OCI-LY3 (cell line): ENCODE measurements at regions not wholly inside any gene's neighbourhood (a gene's known extent, or its start where the extent isn't known, plus 50 kb on each side); places are given as distances from the start of the nearest gene placed in this dataset.

ENCODE experiments used
- H2AFZ ChIP-seq: fragments of 200-600, 300-600 bp; shearing (Covaris generic); 2 replicates; pipeline ENCODE4 v1.6.0; 2014; ENCODE audit warnings: antibody characterized with exemption, low read depth, low read length
- H3K27ac ChIP-seq: fragments of 200-600, 300-600 bp; sonication (generic); 2 replicates; pipeline ENCODE4 v1.5.1; 2014; ENCODE audit warnings: mild to moderate bottlenecking, low read length, moderate library complexity, mixed read lengths
- H3K27me3 ChIP-seq: fragments of 200-600, 300-600 bp; sonication (generic); 2 replicates; pipeline ENCODE4 v1.6.1; 2014; ENCODE audit warnings: low read depth, low read length, mixed read lengths
- H3K36me3 ChIP-seq: fragments of 200-600, 300-600 bp; sonication (generic); replicated peaks from 2 replicates; pipeline ENCODE3; 2014; ENCODE audit warnings: low read depth, low read length, mixed read lengths
- H3K4me1 ChIP-seq: fragments of 300-600, 200-600 bp; sonication (generic); 2 replicates; pipeline ENCODE4 v1.6.1; 2014; ENCODE audit warnings: low read length, mixed read lengths
- H3K4me2 ChIP-seq: fragments of 200-600, 300-600 bp; sonication (generic); 2 replicates; pipeline ENCODE4 v1.6.1; 2014; ENCODE audit warnings: low read length, mixed read lengths
- H3K4me3 ChIP-seq: fragments of 300-600, 200-600 bp; sonication (generic); 2 replicates; pipeline ENCODE4 v1.5.1; 2014; ENCODE audit warnings: antibody characterized with exemption, mild to moderate bottlenecking, low read length, moderate library complexity
- H3K79me2 ChIP-seq: fragments of 300-600, 200-600 bp; shearing (Covaris generic); 2 replicates; pipeline ENCODE4 v1.6.1; 2014; ENCODE audit warnings: mild to moderate bottlenecking, low read length, mixed read lengths
- H3K9ac ChIP-seq: fragments of 300-600, 200-600 bp; shearing (Covaris generic); 2 replicates; pipeline ENCODE4 v1.6.0; 2014; ENCODE audit warnings: mild to moderate bottlenecking, low read length, moderate library complexity
- H3K9me3 ChIP-seq: fragments of 200-600, 300-600 bp; shearing (Covaris generic); 2 replicates; pipeline ENCODE4 v1.6.1; 2014; ENCODE audit warnings: low read length, mixed read lengths; ENCODE audit not compliant: insufficient read depth
- H4K20me1 ChIP-seq: fragments of 200-600, 300-600 bp; sonication (generic); 2 replicates; pipeline ENCODE4 v1.6.1; 2016; ENCODE audit warnings: low read length, mixed read lengths; ENCODE audit not compliant: insufficient read depth
- EZH2phosphoT487 ChIP-seq: fragments of 200-600 bp; shearing (Covaris generic); IDR thresholded peaks from 2 replicates; pipeline ENCODE4 v1.6.1; 2018; ENCODE audit warnings: antibody characterized with exemption, mixed run types, low read depth
- TF ChIP-seq, protein P1 (sequence below): fragments of 200-600, 300-600 bp; sonication (generic); IDR thresholded peaks from 2 replicates; pipeline ENCODE4 v1.5.1; 2014; ENCODE audit warnings: antibody characterized with exemption, low read length, low read depth

DNA sequence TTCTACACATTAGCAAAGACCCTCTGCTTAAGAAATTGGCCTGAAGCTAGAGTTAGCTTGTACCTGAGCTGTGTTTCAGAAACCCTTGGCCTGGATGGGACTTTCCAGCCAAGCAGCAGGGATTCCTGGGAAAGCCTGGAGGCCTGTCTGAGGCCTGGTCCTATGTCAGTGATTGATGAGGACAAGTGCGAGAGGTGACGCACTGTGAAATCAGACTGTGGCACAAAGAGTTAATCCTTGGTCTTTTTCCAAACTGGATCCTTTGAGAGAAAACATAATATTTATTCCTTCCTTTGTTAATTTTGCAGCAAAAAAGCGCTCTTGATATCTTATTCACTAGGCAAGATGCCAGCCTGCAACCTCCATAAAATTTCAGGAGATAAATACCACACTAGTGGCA is 225.0 kb upstream of the ATP11B start:
- H3K9me3 ChIP-seq: no peaks in the 10 kb centered on the region
- no peaks in the 10 kb centered on the region for H3K79me2 ChIP-seq
- H2AFZ ChIP-seq: no peak overlapping the region
- H3K36me3 ChIP-seq: no peaks in the 10 kb centered on the region
- H3K4me1 ChIP-seq: no peaks in the 10 kb centered on the region
- H3K9ac ChIP-seq: no peak overlapping the region
- no peaks in the 10 kb centered on the region for H4K20me1 ChIP-seq
- H3K27me3 ChIP-seq: 0 out of 2 replicates have a peak, but pooled peaks cover 3% of the 10 kb centered on the region
- H3K27ac ChIP-seq: no peak overlapping the region
- H3K4me2 ChIP-seq: no peak overlapping the region
- no peak overlapping the region for H3K4me3 ChIP-seq
- TF ChIP-seq, protein P1, sequence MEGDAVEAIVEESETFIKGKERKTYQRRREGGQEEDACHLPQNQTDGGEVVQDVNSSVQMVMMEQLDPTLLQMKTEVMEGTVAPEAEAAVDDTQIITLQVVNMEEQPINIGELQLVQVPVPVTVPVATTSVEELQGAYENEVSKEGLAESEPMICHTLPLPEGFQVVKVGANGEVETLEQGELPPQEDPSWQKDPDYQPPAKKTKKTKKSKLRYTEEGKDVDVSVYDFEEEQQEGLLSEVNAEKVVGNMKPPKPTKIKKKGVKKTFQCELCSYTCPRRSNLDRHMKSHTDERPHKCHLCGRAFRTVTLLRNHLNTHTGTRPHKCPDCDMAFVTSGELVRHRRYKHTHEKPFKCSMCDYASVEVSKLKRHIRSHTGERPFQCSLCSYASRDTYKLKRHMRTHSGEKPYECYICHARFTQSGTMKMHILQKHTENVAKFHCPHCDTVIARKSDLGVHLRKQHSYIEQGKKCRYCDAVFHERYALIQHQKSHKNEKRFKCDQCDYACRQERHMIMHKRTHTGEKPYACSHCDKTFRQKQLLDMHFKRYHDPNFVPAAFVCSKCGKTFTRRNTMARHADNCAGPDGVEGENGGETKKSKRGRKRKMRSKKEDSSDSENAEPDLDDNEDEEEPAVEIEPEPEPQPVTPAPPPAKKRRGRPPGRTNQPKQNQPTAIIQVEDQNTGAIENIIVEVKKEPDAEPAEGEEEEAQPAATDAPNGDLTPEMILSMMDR: no peak
- TF ChIP-seq EZH2phosphoT487: no peak

DNA sequence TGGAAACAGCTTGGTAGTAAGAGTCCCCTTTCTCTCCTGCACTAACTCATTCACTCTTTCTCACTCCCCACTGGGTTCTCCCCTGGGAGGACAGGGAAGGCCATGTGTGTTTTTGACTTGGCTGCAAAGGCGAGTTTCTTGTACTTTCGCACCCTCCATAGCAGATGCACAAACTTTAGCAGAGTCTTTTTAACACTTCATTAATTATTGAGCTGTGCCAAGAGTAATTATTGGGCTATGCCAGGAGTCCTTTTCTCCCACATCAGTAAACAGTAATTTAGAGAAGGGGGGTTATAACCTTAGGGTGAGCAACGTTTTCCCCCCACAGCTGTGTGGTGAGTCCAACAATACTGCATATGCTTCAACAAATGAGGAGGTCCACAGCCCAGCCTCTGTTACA is 224.4 kb upstream of the ATP11B start:
- no peaks in the 10 kb centered on the region for H3K4me1 ChIP-seq
- no peaks in the 10 kb centered on the region for H3K79me2 ChIP-seq
- H3K4me2 ChIP-seq: no peak overlapping the region
- no peak overlapping the region for H3K9ac ChIP-seq
- H3K4me3 ChIP-seq: no peak overlapping the region
- TF ChIP-seq, protein P1: no peak
- TF ChIP-seq EZH2phosphoT487: no peak
- H3K27me3 ChIP-seq: 0 out of 2 replicates have a peak, but pooled peaks cover 3% of the 10 kb centered on the region
- H4K20me1 ChIP-seq: no peaks in the 10 kb centered on the region
- no peak overlapping the region for H2AFZ ChIP-seq
- H3K27ac ChIP-seq: no peak overlapping the region
- no peaks in the 10 kb centered on the region for H3K9me3 ChIP-seq
- H3K36me3 ChIP-seq: no peaks in the 10 kb centered on the region

DNA sequence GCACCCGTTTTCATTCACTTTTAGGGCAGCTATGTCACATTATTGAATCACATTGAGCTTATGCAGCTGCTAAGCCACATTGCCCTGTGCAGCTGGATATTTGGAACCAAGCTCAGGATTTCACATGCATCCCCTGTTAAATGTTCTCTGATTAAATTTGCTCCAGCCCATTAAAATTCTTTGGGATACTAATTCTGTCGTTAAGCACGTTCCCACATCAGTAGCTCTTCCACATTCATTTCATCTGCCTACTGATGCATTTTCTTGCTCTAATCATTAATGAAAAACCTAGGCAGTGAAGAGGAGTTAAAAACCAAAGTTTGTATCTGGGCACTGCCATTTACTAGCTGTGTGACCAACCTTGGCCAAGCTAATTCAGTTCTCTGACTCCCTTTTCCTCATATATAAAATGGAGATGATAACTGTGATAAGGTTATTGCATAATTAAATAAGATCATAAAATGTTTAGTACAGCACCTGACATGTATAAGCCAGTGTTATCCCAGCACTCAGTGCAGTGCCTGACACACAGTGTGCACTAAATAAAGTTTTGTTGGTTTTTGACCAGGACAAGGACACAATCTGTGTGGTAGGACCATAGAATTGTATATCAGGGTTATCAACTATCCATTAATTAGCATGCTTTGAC is 222.2 kb upstream of the ATP11B start:
- Histone ChIP-seq H2AFZ (no peak overlapping the region), H3K36me3 (no peaks in the 10 kb centered on the region), H3K4me3 (no peak overlapping the region), H4K20me1 (no peaks in the 10 kb centered on the region), H3K9ac (no peak overlapping the region), H3K4me1 (no peaks in the 10 kb centered on the region), H3K4me2 (no peak overlapping the region), H3K27ac (no peak overlapping the region), H3K79me2 (no peaks in the 10 kb centered on the region), H3K27me3 (no peaks in the 10 kb centered on the region), H3K9me3 (no peaks in the 10 kb centered on the region)
- TF ChIP-seq, protein P1: no peak
- TF ChIP-seq EZH2phosphoT487: no peak

DNA sequence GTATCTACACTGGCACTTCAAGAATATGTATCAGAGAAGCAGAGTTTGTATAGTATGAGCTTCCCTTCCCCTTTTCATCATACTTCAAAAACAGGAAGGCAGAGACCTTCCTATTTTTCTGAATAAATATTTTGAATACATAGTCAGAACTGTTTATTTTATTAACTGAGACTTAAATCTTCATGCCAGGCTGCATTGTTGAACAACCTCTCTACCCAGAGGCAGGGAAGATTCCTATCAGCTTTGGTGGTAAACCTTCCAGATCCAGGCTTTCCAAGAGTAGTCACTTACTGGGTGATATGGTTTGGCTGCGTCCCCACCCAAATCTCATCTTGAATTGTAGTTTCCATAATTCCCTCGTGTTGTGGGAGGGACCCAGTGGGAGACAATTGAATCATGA is 217.4 kb upstream of the ATP11B start:
- no peak overlapping the region for H3K9ac ChIP-seq
- H3K36me3 ChIP-seq: no peaks in the 10 kb centered on the region
- TF ChIP-seq, protein P1: no peak
- TF ChIP-seq EZH2phosphoT487: no peak
- no peaks in the 10 kb centered on the region for H3K27me3 ChIP-seq
- no peak overlapping the region for H2AFZ ChIP-seq
- no peak overlapping the region for H3K4me2 ChIP-seq
- H3K79me2 ChIP-seq: no peaks in the 10 kb centered on the region
- H3K27ac ChIP-seq: no peak overlapping the region
- H3K9me3 ChIP-seq: no peaks in the 10 kb centered on the region
- no peaks in the 10 kb centered on the region for H4K20me1 ChIP-seq
- no peak overlapping the region for H3K4me3 ChIP-seq
- no peaks in the 10 kb centered on the region for H3K4me1 ChIP-seq
